HCT116 (cell line): ENCODE measurements at regions not wholly inside any gene's neighbourhood (a gene's known extent, or its start where the extent isn't known, plus 50 kb on each side); places are given as distances from the start of the nearest gene placed in this dataset.

ENCODE experiments used
- ATAC-seq: fragments of 200-7000 bp; cut with Tn5 transposase; 2 replicates; pipeline ENCODE4 v1.9.1; 2020; ENCODE audit warnings: mild to moderate bottlenecking, moderate library complexity
- BruUV-seq: library from RNA; stranded (reverse); fragments of 400-500 nt; replicated peaks from 2 replicates; lab custom pipeline; 2021; lab: Mats Ljungman, UMichigan
- CTCF ChIA-PET: fragments of 300-600 bp; sonication (Branson Sonifier 250); formaldehyde crosslinking; loops from one replicate; lab custom pipeline; 2021; ENCODE audit warnings: antibody characterized with exemption; lab: Charles Lee
- POLR2A ChIA-PET: fragments of 300-600, 350-600 bp; sonication (Branson Sonifier 250); formaldehyde crosslinking; loops from one replicate; lab custom pipeline; 2021; ENCODE audit warnings: antibody characterized with exemption; lab: Charles Lee
- RAD21 ChIA-PET, 2 experiments: fragments of 300-600 bp; sonication (Branson Sonifier 250); formaldehyde crosslinking; loops; one replicate each; lab custom pipeline; 2023; ENCODE audit warnings: low total read pairs in 2 of 2; ENCODE audit not compliant: uncharacterized antibody in 2 of 2, unreplicated experiment in 2 of 2, low non-redundant PET in 1 of 2; lab: Charles Lee
- DNase-seq: peaks from one replicate; pipeline ENCODE4 v3.0.0-alpha.2; 2010; ENCODE audit warnings: low read depth, low spot score
- H2AFZ ChIP-seq: fragments of 200-600 bp; shearing (Covaris generic), sonication (generic); 2 replicates; pipeline ENCODE4 v1.6.1; 2017; ENCODE audit warnings: low read depth, mixed run types, mixed read lengths, antibody characterized with exemption, low read length; ENCODE audit not compliant: poor library complexity, severe bottlenecking
- H3K27ac ChIP-seq: 2 replicates; pipeline ENCODE4 v1.5.1; 2012; ENCODE audit warnings: low read depth, low read length
- H3K27me3 ChIP-seq: fragments of 200-600 bp; sonication (generic); 2 replicates; pipeline ENCODE4 v1.6.1; 2016; ENCODE audit warnings: mixed run types, low read length, mixed read lengths; ENCODE audit not compliant: insufficient read depth
- H3K36me3 ChIP-seq, 2 experiments: fragments of 200-500 bp in 1 of 2; fragments of 200-600 bp in 1 of 2; sonication (Bioruptor generic) in 1 of 2; sonication (generic) in 1 of 2; 2 replicates each; pipeline versions ENCODE4 v1.5.1 to v1.6.1; 2014 to 2016; ENCODE audit warnings: low read length in 2 of 2, inconsistent platforms in 1 of 2, mixed read lengths in 1 of 2, mixed run types in 1 of 2; ENCODE audit not compliant: insufficient read depth in 2 of 2, control insufficient read depth in 1 of 2
- H3K4me1 ChIP-seq, 2 experiments: fragments of 200-600 bp in 1 of 2; sonication (generic) in 1 of 2; 2 replicates each; pipeline versions ENCODE4 v1.5.1 to v1.6.1; 2012 to 2017; ENCODE audit warnings: low read length in 2 of 2, inconsistent platforms in 1 of 2, mild to moderate bottlenecking in 1 of 2, mixed read lengths in 1 of 2, mixed run types in 1 of 2, moderate library complexity in 1 of 2; ENCODE audit not compliant: insufficient read depth in 2 of 2, control insufficient read depth in 1 of 2
- H3K4me2 ChIP-seq: fragments of 200-600 bp; sonication (generic); 2 replicates; pipeline ENCODE4 v1.6.1; 2017; ENCODE audit warnings: mixed run types, low read length, mixed read lengths
- H3K4me3 ChIP-seq, 2 experiments: fragments of 200-600 bp in 1 of 2; sonication (generic) in 1 of 2; replicated peaks in 1 of 2; 2 replicates each; pipeline ENCODE4 v1.5.1; 2011 to 2016; ENCODE audit warnings: low read length in 2 of 2, control low read depth in 1 of 2, low read depth in 1 of 2, mild to moderate bottlenecking in 1 of 2, mixed read lengths in 1 of 2, mixed run types in 1 of 2
- H3K79me2 ChIP-seq: fragments of 200-600 bp; sonication (generic); 2 replicates; pipeline ENCODE4 v1.6.1; 2017; ENCODE audit warnings: mild to moderate bottlenecking, mixed run types, low read length, moderate library complexity, mixed read lengths; ENCODE audit not compliant: insufficient read depth
- H3K9ac ChIP-seq: fragments of 200-600 bp; sonication (generic); 2 replicates; pipeline ENCODE4 v1.6.1; 2016; ENCODE audit warnings: low read length, mixed read lengths
- H3K9me2 ChIP-seq: fragments of 200-600 bp; sonication (generic), shearing (Covaris generic); 2 replicates; pipeline ENCODE4 v1.6.1; 2017; ENCODE audit warnings: mixed run types, mild to moderate bottlenecking, moderate library complexity; ENCODE audit not compliant: insufficient read depth
- H3K9me3 ChIP-seq, 2 experiments: fragments of 200-500 bp in 1 of 2; fragments of 200-600 bp in 1 of 2; sonication (Bioruptor generic) in 1 of 2; sonication (generic) in 1 of 2; 2 replicates each; pipeline ENCODE4 v1.6.1; 2014 to 2017; ENCODE audit warnings: low read length in 2 of 2, mixed read lengths in 2 of 2, inconsistent platforms in 1 of 2, low read depth in 1 of 2, mild to moderate bottlenecking in 1 of 2, mixed run types in 1 of 2, moderate library complexity in 1 of 2; ENCODE audit not compliant: control insufficient read depth in 1 of 2, insufficient read depth in 1 of 2
- H4K20me1 ChIP-seq: fragments of 200-600 bp; sonication (generic), shearing (Covaris generic); 2 replicates; pipeline ENCODE4 v1.6.1; 2017; ENCODE audit warnings: mixed run types, mild to moderate bottlenecking, moderate library complexity; ENCODE audit not compliant: insufficient read depth
- CBX3 ChIP-seq: IDR thresholded peaks from 2 replicates; pipeline ENCODE4 v1.6.1; 2012; ENCODE audit warnings: low read depth
- EZH2 ChIP-seq: fragments of 200-600 bp; sonication (generic); IDR thresholded peaks from 2 replicates; pipeline ENCODE4 v1.6.1; 2017; ENCODE audit warnings: antibody characterized with exemption, mixed run types
- JUND ChIP-seq: IDR thresholded peaks from 2 replicates; pipeline ENCODE4 v1.6.1; 2012
- POLR2A ChIP-seq: IDR thresholded peaks from 2 replicates; pipeline ENCODE4 v1.7.0; 2011; ENCODE audit warnings: borderline replicate concordance; ENCODE audit not compliant: insufficient read depth, insufficient read length; ENCODE audit errors: extremely low read depth
- POLR2AphosphoS5 ChIP-seq: IDR thresholded peaks from 2 replicates; pipeline ENCODE4 v1.6.1; 2011; ENCODE audit warnings: mild to moderate bottlenecking, low read depth, low read length, moderate library complexity
- RAD21 ChIP-seq: IDR thresholded peaks from 2 replicates; pipeline ENCODE4 v1.6.1; 2012; ENCODE audit warnings: low read depth, mild to moderate bottlenecking
- SIN3A ChIP-seq: IDR thresholded peaks from 2 replicates; pipeline ENCODE4 v1.6.1; 2012; ENCODE audit warnings: low read depth
- SP1 ChIP-seq: IDR thresholded peaks from 2 replicates; pipeline ENCODE4 v1.6.1; 2012; ENCODE audit warnings: low read depth
- SRF ChIP-seq: IDR thresholded peaks from 2 replicates; pipeline ENCODE4 v1.6.1; 2012; ENCODE audit warnings: low read depth
- TCF7L2 ChIP-seq: IDR thresholded peaks from 2 replicates; pipeline ENCODE4 v1.7.0; 2011; ENCODE audit warnings: borderline replicate concordance, inconsistent platforms; ENCODE audit not compliant: insufficient read depth, insufficient read length; ENCODE audit errors: extremely low read depth
- intact Hi-C: fragments of 100-400 bp; cut with micrococcal nuclease; formaldehyde crosslinking; loops from 2 replicates; pipeline ENCODE4 v1.10.0; 2022
- TF ChIP-seq, protein P1 (sequence below): IDR thresholded peaks from 2 replicates; pipeline ENCODE4 v1.6.1; 2012
- TF ChIP-seq, protein P2 (sequence below): IDR thresholded peaks from 2 replicates; pipeline ENCODE4 v1.6.1; 2012; ENCODE audit warnings: low read depth

DNA sequence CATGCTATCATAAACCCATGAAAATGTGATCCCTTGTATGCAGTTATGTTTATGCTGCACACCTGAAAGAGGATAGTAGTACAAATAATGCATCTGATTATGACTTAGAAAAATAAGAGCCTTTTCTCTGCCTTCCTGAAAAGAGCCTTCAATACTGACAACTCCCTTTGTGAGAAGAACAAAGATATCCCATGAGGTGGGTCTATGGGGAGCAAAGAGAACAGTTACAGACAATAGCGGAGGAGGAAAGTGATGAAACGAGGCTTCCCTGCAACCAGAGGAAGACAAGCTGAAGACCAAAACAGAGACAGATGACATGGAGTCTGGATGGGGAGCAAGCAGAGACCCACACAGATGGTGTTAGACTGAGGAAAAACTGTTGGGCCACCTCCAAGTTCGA, 598.3 kb upstream of the PLXNA2 start (continued):
- TF ChIP-seq, protein P1, sequence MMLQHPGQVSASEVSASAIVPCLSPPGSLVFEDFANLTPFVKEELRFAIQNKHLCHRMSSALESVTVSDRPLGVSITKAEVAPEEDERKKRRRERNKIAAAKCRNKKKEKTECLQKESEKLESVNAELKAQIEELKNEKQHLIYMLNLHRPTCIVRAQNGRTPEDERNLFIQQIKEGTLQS: no peak
- no peak for TF ChIP-seq RAD21
- no peak for TF ChIP-seq POLR2AphosphoS5
- TF ChIP-seq SIN3A: no peak
- TF ChIP-seq SP1: no peak
- no peak for TF ChIP-seq EZH2
- TF ChIP-seq SRF: no peak

DNA sequence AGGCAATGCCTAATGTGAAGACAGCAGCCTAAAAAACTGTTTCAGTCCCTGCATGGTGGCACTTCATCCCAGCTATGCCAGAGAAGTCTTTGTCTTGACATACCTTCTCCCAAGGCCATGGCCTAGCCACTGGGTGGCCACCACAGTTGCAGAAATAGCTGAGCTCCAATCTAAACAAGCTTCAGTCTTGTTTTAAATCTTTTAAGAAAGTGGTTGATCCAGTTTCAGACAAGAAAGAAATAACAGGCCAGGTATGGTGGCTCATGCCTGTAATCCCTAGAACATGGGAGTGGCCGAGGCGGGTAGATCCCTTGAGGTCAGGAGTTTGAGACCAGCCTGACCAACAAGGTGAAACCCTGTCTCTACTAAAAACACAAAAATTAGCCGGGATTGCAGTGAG, 600.0 kb upstream of the PLXNA2 start:
- no peak overlapping the region for H3K27ac ChIP-seq
- ChIA-PET CTCF (no interaction called here), POLR2A (no interaction called here), RAD21 (no interaction called here)
- no peaks in the 10 kb centered on the region for H3K27me3 ChIP-seq
- H2AFZ ChIP-seq: no peak overlapping the region
- intact Hi-C loops: no loop called here
- H3K9me2 ChIP-seq: no peaks in the 10 kb centered on the region
- no peaks in the 10 kb centered on the region for H4K20me1 ChIP-seq
- no peak overlapping the region for H3K4me2 ChIP-seq
- BruUV-seq: no TSS peak
- no peak overlapping the region for H3K4me3 ChIP-seq
- no peak overlapping the region for H3K9ac ChIP-seq
- H3K79me2 ChIP-seq: no peaks in the 10 kb centered on the region
- TF ChIP-seq POLR2A: no peak
- TF ChIP-seq RAD21: no peak
- TF ChIP-seq JUND: no peak
- no peak for TF ChIP-seq CBX3
- TF ChIP-seq, protein P2, sequence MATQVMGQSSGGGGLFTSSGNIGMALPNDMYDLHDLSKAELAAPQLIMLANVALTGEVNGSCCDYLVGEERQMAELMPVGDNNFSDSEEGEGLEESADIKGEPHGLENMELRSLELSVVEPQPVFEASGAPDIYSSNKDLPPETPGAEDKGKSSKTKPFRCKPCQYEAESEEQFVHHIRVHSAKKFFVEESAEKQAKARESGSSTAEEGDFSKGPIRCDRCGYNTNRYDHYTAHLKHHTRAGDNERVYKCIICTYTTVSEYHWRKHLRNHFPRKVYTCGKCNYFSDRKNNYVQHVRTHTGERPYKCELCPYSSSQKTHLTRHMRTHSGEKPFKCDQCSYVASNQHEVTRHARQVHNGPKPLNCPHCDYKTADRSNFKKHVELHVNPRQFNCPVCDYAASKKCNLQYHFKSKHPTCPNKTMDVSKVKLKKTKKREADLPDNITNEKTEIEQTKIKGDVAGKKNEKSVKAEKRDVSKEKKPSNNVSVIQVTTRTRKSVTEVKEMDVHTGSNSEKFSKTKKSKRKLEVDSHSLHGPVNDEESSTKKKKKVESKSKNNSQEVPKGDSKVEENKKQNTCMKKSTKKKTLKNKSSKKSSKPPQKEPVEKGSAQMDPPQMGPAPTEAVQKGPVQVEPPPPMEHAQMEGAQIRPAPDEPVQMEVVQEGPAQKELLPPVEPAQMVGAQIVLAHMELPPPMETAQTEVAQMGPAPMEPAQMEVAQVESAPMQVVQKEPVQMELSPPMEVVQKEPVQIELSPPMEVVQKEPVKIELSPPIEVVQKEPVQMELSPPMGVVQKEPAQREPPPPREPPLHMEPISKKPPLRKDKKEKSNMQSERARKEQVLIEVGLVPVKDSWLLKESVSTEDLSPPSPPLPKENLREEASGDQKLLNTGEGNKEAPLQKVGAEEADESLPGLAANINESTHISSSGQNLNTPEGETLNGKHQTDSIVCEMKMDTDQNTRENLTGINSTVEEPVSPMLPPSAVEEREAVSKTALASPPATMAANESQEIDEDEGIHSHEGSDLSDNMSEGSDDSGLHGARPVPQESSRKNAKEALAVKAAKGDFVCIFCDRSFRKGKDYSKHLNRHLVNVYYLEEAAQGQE: no peak
- TF ChIP-seq TCF7L2: no peak
- TF ChIP-seq SP1: no peak
- DNase-seq (no peak), ATAC-seq (no peak)
- no peaks in the 10 kb centered on the region for H3K36me3 ChIP-seq
- no peaks in the 10 kb centered on the region; a peak in 1 of 4 replicates for H3K9me3 ChIP-seq
- no peaks in the 10 kb centered on the region for H3K4me1 ChIP-seq
